AG09309 (cell line): ENCODE measurements at regions not wholly inside any gene's neighbourhood (a gene's known extent, or its start where the extent isn't known, plus 50 kb on each side); places are given as distances from the start of the nearest gene placed in this dataset.
"Not testable (repeated sequence)": the region's sequence is repeated elsewhere in the genome, so short reads cannot be mapped to it uniquely, and the experiment has no call there.

Experiments used
- DNase-seq: peaks from one replicate; pipeline ENCODE4 v3.0.0-alpha.2; 2010; ENCODE audit warnings: low read depth
- H3K4me3 ChIP-seq: 2 replicates; pipeline ENCODE4 v1.5.1; 2011; ENCODE audit warnings: mild to moderate bottlenecking, low read depth, low read length, moderate library complexity; ENCODE audit not compliant: control insufficient read depth
- CTCF ChIP-seq: IDR thresholded peaks from 2 replicates; pipeline ENCODE4 v1.5.1; 2011; ENCODE audit warnings: mild to moderate bottlenecking, low read depth, low read length, inconsistent platforms; ENCODE audit not compliant: insufficient read depth, control insufficient read depth; ENCODE audit errors: missing control alignments

GRCh38 chr12:23238957-23239356 is 614.0 kb downstream of the ETNK1 start:
- no peak for TF ChIP-seq CTCF
- no peak overlapping the region for H3K4me3 ChIP-seq

GRCh38 chr12:23245186-23245585 is 620.2 kb downstream of the ETNK1 start:
- TF ChIP-seq CTCF, result no peak
- DNase-seq, result no peak

More at GRCh38 chr12:23238957-23239356, 614.0 kb downstream of the ETNK1 start:
- no peak for DNase-seq

DNA sequence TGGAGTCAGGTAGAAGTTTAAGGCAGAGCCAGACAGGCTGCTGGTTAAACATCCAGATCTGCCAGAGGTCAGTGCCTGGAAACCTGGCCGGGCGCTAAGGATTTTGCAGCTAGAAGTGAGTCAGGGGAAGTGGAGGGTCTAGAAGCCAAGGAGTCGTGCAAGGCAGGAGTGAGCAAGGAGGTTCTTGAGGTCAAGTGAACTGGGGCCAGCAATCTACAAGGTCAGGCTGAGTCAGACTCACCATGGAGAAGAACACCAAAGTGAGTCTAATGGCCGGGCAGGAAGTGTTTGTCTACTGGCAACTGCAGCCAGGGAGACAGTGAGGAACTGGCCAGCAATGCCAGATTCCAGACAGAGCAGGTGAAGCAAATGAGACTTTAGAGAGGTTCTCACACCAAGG is 628.2 kb downstream of the ETNK1 start:
- no peak for TF ChIP-seq CTCF
- no peak overlapping the region for H3K4me3 ChIP-seq
- no peak for DNase-seq

More at GRCh38 chr12:23245186-23245585, 620.2 kb downstream of the ETNK1 start:
- H3K4me3 ChIP-seq, result no peak overlapping the region

DNA sequence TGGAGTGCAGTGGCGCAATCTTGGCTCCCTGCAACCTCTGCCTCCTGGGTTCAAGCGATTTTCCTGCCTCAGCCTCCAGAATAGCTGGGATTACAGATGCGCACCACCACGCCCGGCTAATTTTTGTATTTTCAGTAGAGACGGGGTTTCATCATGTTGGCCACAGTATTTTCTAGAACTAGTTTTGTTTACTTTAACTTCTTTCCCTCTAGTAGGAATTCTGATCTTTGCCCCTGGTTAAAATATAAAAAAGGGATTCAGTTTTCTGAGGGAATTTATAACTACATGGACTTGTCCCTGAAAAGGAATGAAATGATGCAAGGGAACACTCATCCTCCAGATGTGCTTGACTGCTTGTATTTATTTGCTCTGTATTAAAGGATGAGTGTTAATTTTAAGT is 628.9 kb downstream of the ETNK1 start:
- DNase-seq, H3K4me3 ChIP-seq: not testable (repeated sequence)

DNA sequence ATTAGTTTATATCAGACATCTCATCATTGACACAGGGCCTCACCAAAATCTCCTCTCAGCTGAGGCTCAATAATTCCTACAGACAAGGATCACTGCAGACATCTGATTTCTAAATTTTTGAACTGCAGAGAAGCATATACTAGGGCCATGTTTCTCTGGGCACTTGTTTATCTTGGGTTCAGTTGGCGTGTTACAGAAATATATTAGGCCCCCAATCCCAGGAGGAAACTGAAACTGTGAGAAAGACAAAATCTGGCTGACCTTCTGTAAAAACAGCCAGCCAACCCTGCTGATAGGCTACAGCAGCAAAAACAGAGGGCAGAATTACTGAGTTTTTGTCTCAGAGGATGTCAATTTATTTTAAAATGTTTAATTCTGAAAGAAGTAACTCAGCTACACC is 634.6 kb downstream of the ETNK1 start:
- no peak for DNase-seq
- H3K4me3 ChIP-seq, result no peak overlapping the region
- TF ChIP-seq CTCF, result no peak

DNA sequence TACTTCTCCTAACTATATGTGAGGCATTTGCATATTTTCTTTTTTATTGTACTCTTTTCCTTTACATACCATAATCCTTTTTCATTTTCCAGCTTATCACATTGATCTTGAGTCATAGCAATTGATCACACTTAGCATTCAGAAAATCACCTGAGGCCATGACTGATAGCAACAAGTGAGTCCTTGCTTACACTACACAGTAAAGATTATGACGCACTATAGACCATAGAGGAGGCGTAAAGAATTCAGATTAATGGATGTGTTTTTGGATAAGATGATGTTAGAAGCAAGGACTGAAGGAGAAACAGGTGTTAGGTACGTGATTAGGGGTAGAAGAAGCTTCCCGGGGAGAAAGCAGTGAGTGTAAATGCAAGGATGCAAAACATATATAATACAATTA is 637.7 kb downstream of the ETNK1 start:
- no peak for TF ChIP-seq CTCF
- no peak for DNase-seq
- no peak overlapping the region for H3K4me3 ChIP-seq

DNA sequence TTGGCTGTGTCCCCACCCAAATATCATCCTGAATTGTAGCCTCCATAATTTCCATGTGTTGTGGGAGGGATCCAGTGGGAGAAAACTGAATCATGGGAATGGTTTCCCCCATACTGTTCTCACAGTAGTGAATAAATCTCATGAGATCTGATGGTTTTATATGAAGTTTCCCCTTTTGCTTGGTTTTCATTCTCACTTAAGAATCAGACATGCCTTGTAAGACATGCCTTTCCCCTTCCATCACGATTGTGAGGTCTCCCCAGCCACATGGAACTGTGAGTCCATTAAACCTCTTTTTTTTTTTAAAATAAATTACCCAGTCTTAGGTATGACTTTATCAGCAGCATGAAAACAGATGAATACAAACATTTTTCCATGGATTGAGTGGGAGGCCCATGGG is 652.9 kb downstream of the ETNK1 start:
- TF ChIP-seq CTCF, result no peak
- H3K4me3 ChIP-seq, result no peak overlapping the region

More for the DNA sequence above, 652.9 kb downstream of the ETNK1 start:
- DNase-seq, result no peak
